Lower leg skin (tissue), 4 donors: ENCODE measurements at regions not wholly inside any gene's neighbourhood (a gene's known extent, or its start where the extent isn't known, plus 50 kb on each side); places are given as distances from the start of the nearest gene placed in this dataset.
"Not testable (repeated sequence)": the region's sequence is repeated elsewhere in the genome, so short reads cannot be mapped to it uniquely, and the experiment has no call there.

ENCODE experiments used
- DNase-seq, 2 donors: peaks; one replicate each; pipeline ENCODE4 v3.0.0-alpha.2; 2019; ENCODE audit warnings: low spot score in 2 of 2
- H3K4me3 ChIP-seq: fragments of 200-600 bp; sonication (generic); 2 replicates; pipeline ENCODE4 v1.5.1; 2017; ENCODE audit warnings: mild to moderate bottlenecking, low read depth; ENCODE audit not compliant: poor library complexity, severe bottlenecking
- POLR2A ChIP-seq, 2 donors: fragments of 450-650 bp; IDR thresholded peaks; one replicate each; pipeline ENCODE4 v1.6.1; 2016 to 2017; ENCODE audit warnings: antibody characterized with exemption in 2 of 2, mild to moderate bottlenecking in 1 of 2, moderate library complexity in 1 of 2
- WGBS, 2 donors: methylation state at CpG; one replicate each; pipeline ENCODE4 v1.1.5; 2018; 5-methylcytosine and 5-hydroxymethylcytosine counted together
- intact Hi-C: fragments of 100-400 bp; cut with DNase I; formaldehyde crosslinking; loops from one replicate; pipeline ENCODE4 v1.15.0; 2023; ENCODE audit warnings: low total_unique reads
- TF ChIP-seq, protein P1 (sequence below), 3 donors: fragments of 450-650 bp; IDR thresholded peaks; one replicate each; pipeline ENCODE4 v1.5.1; 2016; ENCODE audit warnings: antibody characterized with exemption in 3 of 3, mild to moderate bottlenecking in 3 of 3, moderate library complexity in 2 of 3

DNA sequence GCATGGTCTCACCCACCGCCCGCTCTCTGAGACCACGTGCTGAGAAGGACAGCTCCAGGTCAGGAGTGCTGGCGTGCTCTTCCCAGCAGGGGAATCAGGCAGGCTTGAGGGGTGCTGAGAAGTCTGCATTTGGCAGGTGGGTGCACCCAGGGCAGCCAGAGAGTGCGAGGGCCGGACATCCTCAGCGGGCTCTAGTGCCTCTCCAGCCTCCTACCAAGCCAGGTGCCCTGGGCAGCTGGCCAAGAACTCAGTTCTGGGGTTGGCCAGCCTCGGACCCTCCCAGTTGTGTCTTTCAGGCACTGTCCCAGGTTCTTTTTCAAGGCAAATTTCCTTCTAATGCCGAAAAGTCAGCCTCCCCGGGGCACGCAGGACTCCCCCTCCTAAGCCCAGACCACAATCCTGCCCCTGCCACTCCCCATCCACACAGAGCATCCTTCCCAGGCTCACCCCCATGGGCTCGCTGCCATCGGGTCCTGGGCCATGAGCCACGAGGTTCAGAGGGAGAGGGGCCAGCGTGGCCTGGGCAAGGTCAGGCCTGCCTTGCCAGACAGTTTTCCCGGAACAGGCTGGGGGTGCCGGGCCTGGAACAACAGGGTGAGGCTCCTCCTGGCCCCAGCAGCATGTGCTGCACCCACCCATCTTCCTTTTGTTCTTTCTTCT, 52.2 kb upstream of the GPC1 start:
- H3K4me3 ChIP-seq, result no peak overlapping the region
- no peak for DNase-seq
- TF ChIP-seq, protein P1, sequence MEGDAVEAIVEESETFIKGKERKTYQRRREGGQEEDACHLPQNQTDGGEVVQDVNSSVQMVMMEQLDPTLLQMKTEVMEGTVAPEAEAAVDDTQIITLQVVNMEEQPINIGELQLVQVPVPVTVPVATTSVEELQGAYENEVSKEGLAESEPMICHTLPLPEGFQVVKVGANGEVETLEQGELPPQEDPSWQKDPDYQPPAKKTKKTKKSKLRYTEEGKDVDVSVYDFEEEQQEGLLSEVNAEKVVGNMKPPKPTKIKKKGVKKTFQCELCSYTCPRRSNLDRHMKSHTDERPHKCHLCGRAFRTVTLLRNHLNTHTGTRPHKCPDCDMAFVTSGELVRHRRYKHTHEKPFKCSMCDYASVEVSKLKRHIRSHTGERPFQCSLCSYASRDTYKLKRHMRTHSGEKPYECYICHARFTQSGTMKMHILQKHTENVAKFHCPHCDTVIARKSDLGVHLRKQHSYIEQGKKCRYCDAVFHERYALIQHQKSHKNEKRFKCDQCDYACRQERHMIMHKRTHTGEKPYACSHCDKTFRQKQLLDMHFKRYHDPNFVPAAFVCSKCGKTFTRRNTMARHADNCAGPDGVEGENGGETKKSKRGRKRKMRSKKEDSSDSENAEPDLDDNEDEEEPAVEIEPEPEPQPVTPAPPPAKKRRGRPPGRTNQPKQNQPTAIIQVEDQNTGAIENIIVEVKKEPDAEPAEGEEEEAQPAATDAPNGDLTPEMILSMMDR (IDR thresholded peaks at IDR 0.05), result no peak
- no peak for TF ChIP-seq POLR2A (IDR thresholded peaks at IDR 0.05)
- intact Hi-C loops, result no loop called here
- WGBS, 2 donors, result 77 to 80% methylated on average over 14 to 17 of the region's 17 CpGs

DNA sequence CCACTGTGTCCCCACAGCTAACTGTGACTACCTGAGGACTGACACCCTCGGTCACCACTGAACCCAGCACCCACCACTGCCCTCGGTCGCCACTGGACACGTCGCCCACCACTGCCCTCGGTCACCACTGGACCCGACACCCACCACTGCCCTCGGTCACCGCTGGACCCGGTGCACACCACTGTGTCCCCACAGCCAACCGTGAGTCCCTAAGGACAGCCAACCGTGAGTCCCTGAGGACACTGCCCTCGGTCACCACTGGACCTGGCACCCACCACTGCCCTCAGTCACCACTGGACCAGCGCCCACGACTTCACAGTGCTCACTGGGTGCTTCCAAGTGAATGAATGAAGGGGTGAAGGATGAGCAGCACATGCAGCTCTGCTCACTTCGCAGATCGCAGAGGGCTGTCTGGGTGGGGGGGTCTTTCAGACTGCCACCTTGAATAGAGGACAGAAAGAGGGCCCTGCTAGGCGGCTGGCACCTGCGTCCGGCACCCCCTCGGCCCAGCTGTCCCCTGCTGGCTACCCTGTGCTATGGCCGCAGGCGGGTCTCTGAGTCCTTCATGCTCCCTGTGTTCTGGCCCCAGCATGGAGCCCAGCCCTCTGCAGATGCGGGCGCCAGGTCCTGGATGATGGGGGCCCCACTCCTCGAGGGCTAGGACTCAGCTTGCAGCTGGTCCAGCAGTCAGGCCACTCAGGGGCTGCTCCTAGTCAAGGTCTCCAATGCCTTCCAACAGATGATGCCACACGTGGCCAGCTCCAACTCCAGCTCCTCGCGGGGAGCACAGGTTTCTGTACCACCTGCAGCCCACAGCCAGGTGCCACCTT, 51.4 kb upstream of the GPC1 start:
- WGBS, 2 donors, result 93 to 95% methylated on average over 29 of the region's 29 CpGs
- DNase-seq, result no peak
- intact Hi-C loops, result no loop called here
- no peak for TF ChIP-seq POLR2A (IDR thresholded peaks at IDR 0.05)
- TF ChIP-seq, protein P1 (IDR thresholded peaks at IDR 0.05), result no peak
- H3K4me3 ChIP-seq, result no peak overlapping the region

DNA sequence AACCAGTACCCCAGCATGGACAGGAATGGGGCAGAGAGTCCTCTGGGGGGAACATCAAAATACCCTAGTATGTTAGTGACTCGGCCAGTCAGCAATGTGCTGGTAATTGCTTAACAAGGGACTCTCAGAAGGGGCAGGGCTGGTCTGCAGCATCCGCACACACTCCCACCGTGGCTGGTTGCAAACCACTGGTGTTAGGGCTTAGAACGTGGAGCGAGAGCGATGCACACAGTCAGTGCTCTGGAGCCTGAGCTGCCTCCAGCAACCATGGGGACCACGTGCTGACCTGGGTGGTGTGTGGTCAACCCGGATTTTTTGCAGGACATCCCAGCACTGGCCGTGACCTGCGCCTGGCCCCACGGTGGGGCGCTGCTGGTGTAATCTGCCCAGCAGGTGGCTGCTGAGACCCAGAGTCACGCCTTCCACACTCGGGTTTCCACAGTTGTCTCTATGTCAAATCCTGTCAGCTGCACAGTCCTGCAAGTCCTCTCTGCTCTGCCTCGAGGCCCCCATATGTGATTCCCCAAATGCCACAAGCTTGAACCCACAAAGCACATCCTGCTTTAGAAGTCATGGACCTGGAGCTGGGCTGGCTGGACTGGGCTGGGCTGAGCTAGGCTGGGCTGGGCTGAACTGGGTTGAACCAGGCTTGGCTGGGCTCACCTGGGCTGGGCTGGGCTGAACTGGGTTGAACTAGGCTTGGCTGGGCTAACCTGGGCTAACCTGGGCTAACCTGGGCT, 50.6 kb upstream of the GPC1 start:
- 75 to 83% methylated on average over 13 to 15 of the region's 15 CpGs for WGBS, 2 donors
- H3K4me3 ChIP-seq, result no peak overlapping the region
- no peak for DNase-seq
- intact Hi-C loops, result no loop called here
- TF ChIP-seq POLR2A (IDR thresholded peaks at IDR 0.05), result no peak
- TF ChIP-seq, protein P1 (IDR thresholded peaks at IDR 0.05), result no peak

DNA sequence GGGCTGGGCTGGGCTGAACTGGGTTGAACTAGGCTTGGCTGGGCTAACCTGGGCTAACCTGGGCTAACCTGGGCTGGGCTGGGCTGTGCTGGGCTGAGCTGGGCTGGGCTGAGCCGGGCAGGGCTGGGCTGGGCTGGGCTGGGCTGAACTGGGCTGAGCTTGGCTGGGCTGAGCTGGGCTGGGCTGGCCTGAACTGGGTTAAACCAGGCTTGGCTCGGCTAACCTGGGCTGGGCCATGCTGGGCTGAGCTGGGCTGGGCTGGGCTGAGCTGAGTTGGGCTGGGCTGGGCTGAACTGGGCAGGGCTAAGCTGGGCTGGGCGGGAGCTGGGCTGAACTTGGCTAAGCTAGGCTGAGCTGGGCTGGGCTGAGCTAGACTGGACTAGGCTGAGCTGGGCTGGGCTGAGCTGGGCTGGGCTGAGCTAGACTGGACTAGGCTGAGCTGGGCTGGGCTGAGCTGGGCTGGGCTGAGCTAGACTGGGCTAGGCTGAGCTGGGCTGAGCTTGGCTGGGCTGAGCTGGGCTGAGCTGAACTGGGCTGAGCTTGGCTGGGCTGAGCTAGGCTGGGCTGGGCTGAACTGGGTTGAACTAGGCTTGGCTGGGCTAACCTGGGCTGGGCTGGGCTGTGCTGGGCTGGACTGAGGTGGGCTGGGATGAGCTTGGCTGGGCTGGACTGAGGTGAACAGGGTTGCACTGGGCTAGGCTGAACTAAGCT, 49.9 kb upstream of the GPC1 start:
- H3K4me3 ChIP-seq, DNase-seq, intact Hi-C loops: not testable (repeated sequence)
- 50 to 66% methylated on average over 2 to 3 of the region's 3 CpGs for WGBS, 2 donors
